Mesodermal cell (in vitro differentiated cells): ENCODE measurements at regions not wholly inside any gene's neighbourhood (a gene's known extent, or its start where the extent isn't known, plus 50 kb on each side); places are given as distances from the start of the nearest gene placed in this dataset.
"Not testable (repeated sequence)": the region's sequence is repeated elsewhere in the genome, so short reads cannot be mapped to it uniquely, and the experiment has no call there.

Experiments used
- H3K27ac ChIP-seq: 2 replicates; pipeline ENCODE4 v1.7.0; 2013; ENCODE audit warnings: mild to moderate bottlenecking, low read depth, low read length, moderate library complexity; ENCODE audit not compliant: severe bottlenecking
- H3K36me3 ChIP-seq: 2 replicates; pipeline ENCODE4 v1.7.1; 2013; ENCODE audit warnings: mild to moderate bottlenecking, low read length, moderate library complexity; ENCODE audit not compliant: control insufficient read depth, insufficient read depth
- H3K4me1 ChIP-seq: one replicate; pipeline ENCODE4 v1.7.1; 2013; ENCODE audit warnings: mild to moderate bottlenecking, low read length; ENCODE audit not compliant: insufficient read depth, control insufficient read depth, poor library complexity, severe bottlenecking
- H3K4me3 ChIP-seq: 2 replicates; pipeline ENCODE4 v1.7.0; 2013; ENCODE audit warnings: low read length, control low read depth, mild to moderate bottlenecking; ENCODE audit not compliant: insufficient read depth, poor library complexity, severe bottlenecking; ENCODE audit errors: extremely low read depth
- H3K9me3 ChIP-seq: 2 replicates; pipeline ENCODE4 v1.7.1; 2013; ENCODE audit warnings: mild to moderate bottlenecking, low read length, moderate library complexity; ENCODE audit not compliant: control insufficient read depth
- WGBS, 2 experiments: methylation state at CpG; one replicate each; pipeline ENCODE4 v1.1.5; 2013; ENCODE audit warnings: missing lambda C conversion rate in 2 of 2; ENCODE audit not compliant: insufficient coverage in 2 of 2; 5-methylcytosine and 5-hydroxymethylcytosine counted together

- H3K4me1 ChIP-seq, H3K27ac ChIP-seq, H3K36me3 ChIP-seq, H3K9me3 ChIP-seq, H3K4me3 ChIP-seq: not testable (repeated sequence)
- WGBS, 2 experiments, result 95 to 100% methylated on average over 7 to 10 of the region's 28 CpGs
Observed at GRCh38 chr10:15921423-15921945, 61.2 kb upstream of the MINDY3 start.

GRCh38 chr10:15931376-15931775 is 71.1 kb upstream of the MINDY3 start:
- H3K9me3 ChIP-seq, result no peaks in the 10 kb centered on the region
- no peak overlapping the region for H3K27ac ChIP-seq
- H3K36me3 ChIP-seq, result no peaks in the 10 kb centered on the region
- 87 to 100% methylated on average over 2 to 5 of the region's 5 CpGs for WGBS, 2 experiments
- H3K4me3 ChIP-seq, result no peak overlapping the region
- no peaks in the 10 kb centered on the region for H3K4me1 ChIP-seq

DNA sequence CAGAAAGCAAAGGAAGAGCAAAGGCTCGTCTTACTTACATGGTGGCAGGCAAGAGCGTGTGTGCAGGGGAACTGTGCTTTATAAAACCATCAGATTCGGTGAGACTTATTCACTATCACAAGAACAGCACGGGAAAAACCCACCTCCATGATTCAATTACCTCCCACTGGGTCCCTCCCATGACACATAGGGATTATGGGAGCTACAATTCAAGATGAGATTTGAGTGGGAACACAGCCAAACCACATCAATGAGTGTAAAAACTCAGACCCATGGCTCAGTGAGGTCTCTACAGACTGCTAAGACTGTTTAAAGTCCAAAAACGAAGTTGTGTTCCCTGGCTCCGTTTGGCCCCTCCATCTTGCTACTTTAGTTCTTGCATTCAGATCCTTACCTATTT is 79.2 kb upstream of the MINDY3 start:
- not testable (repeated sequence) for H3K4me1 ChIP-seq, H3K4me3 ChIP-seq, H3K36me3 ChIP-seq, H3K27ac ChIP-seq, H3K9me3 ChIP-seq
- 80 to 93% methylated on average over 4 to 6 of the region's 6 CpGs for WGBS, 2 experiments

DNA sequence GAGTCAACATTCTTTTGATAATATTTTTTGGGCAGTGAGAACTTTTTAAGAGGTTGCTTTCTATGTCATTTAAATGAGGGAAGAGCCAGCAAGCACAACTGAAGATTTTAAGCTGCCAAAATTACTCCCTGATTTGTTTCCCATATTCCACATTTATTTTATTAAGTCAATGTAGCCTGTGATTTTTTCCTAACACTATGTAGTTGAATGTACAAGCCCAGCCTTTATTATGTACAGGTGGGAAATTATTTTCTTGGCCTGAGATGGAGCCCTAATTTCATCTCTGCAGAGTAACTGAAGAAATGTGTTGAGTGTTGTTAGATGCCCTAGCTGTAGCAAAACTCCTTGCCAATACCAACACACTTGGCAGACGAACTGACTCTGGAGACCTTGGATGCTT is 83.1 kb upstream of the MINDY3 start:
- no peaks in the 10 kb centered on the region for H3K9me3 ChIP-seq
- no peak overlapping the region for H3K4me3 ChIP-seq
- H3K36me3 ChIP-seq, result no peaks in the 10 kb centered on the region
- 80 to 100% methylated on average over 1 of the region's 1 CpG for WGBS, 2 experiments
- no peaks in the 10 kb centered on the region for H3K4me1 ChIP-seq
- no peak overlapping the region for H3K27ac ChIP-seq

DNA sequence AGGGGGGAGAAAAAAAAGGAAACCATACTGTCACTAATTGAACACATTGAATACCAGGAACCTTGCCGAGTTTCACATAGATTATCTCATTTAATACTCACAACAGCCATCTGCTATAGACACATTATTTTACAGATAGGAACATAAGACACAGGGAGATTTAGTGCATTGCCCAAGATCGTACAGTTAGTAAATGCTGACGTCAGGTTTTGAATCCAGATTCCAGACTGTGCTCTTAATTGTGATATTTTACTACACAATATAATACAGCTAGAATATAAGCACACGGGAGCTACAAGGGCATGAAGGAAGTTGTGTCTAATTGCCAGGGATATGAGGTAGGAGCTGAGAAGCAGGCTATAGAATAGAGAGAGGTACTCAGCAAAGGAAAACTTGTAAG is 93.9 kb upstream of the MINDY3 start:
- no peaks in the 10 kb centered on the region for H3K4me1 ChIP-seq
- no CpG with 5 or more reads among the region's 4 CpGs for WGBS, 2 experiments

GRCh38 chr10:15960277-15960676 is 100.0 kb upstream of the MINDY3 start:
- Histone ChIP-seq H3K4me3 (no peak overlapping the region), H3K27ac (no peak overlapping the region), H3K9me3 (no peaks in the 10 kb centered on the region), H3K4me1 (no peaks in the 10 kb centered on the region), H3K36me3 (no peaks in the 10 kb centered on the region)
- WGBS, 2 experiments, result 91 to 92% methylated on average over 2 to 4 of the region's 5 CpGs

More for the DNA sequence above, 93.9 kb upstream of the MINDY3 start:
- Histone ChIP-seq H3K27ac (no peak overlapping the region), H3K4me3 (no peak overlapping the region), H3K9me3 (no peaks in the 10 kb centered on the region), H3K36me3 (no peaks in the 10 kb centered on the region)

DNA sequence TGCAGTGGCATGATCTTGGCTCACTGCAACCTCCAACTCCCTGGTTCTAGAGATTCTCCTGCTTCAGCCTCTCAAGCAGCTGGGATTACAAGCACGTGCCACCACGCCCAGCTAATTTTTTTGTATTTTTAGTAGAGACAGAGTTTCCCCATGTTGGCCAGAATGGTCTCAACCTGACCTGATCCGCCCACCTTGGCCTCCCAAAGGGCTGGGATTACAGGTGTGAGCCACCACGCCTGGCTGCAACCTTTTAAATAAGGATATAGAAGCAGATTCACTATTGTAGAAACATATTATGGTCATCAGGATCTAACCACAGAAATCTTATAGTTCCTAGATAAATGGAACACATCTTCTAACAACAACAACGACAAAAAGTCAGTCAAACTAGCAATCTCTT is 112.4 kb upstream of the MINDY3 start:
- not testable (repeated sequence) for H3K9me3 ChIP-seq, H3K36me3 ChIP-seq, H3K4me1 ChIP-seq, H3K27ac ChIP-seq, H3K4me3 ChIP-seq
- 87 to 96% methylated on average over 3 of the region's 5 CpGs for WGBS, 2 experiments

DNA sequence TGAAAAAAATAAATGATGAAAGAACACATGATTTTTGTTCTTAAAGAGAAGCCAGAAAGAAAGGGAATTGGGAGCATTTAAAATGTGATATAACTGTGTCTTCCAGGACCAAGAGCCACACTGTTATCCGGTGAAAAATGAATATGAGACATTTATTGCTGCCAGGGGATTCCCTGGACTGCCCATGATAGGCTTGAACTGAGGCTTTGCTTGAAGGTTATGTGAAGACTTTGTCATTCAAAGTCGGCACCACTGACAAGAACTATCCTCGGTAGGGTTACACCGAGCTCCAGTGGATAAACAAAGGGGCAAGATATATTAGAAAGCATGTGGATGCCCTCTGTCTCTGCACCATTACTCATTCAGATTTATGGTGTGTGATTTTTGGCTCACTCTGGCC is 125.4 kb upstream of the MINDY3 start:
- Histone ChIP-seq H3K4me1 (no peaks in the 10 kb centered on the region), H3K27ac (no peak overlapping the region), H3K36me3 (no peaks in the 10 kb centered on the region), H3K4me3 (no peak overlapping the region), H3K9me3 (no peaks in the 10 kb centered on the region)
- 75 to 86% methylated on average over 1 to 3 of the region's 4 CpGs for WGBS, 2 experiments

- Histone ChIP-seq H3K9me3 (no peaks in the 10 kb centered on the region), H3K4me1 (no peaks in the 10 kb centered on the region), H3K27ac (no peak overlapping the region), H3K4me3 (no peak overlapping the region), H3K36me3 (no peaks in the 10 kb centered on the region)
- WGBS, 2 experiments, result 78 to 89% methylated on average over 5 to 8 of the region's 11 CpGs
Observed at GRCh38 chr10:15990535-15991129, 130.3 kb upstream of the MINDY3 start.

DNA sequence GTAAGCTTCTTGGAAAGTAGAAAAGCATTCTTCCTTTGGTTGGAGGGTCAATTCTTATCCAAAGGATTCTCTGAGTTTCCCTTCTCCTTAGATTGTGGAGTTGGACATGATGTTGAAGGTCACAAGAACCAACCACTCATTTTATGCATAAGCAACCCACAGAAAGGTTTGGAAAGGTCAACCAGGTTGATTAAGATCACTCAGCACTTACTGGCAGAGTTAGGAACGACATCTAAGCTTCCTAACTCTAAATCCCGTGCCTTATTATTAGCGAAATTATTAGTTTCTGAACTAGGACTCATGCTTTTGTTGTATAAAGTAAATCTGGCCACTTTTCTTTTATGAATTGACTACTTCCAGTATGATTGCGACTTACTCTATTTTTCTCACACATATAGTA is 137.0 kb upstream of the MINDY3 start:
- Histone ChIP-seq H3K9me3 (peaks cover 5% of the 10 kb centered on the region), H3K36me3 (no peaks in the 10 kb centered on the region), H3K4me1 (no peaks in the 10 kb centered on the region), H3K27ac (no peak overlapping the region), H3K4me3 (no peak overlapping the region)
- WGBS, 2 experiments, result no CpG with 5 or more reads among the region's 4 CpGs

GRCh38 chr10:16001581-16001980 is 141.3 kb upstream of the MINDY3 start:
- no CpG with 5 or more reads among the region's 1 CpG for WGBS, 2 experiments
- no peaks in the 10 kb centered on the region for H3K4me1 ChIP-seq
- no peak overlapping the region for H3K4me3 ChIP-seq
- H3K27ac ChIP-seq, result no peak overlapping the region
- H3K9me3 ChIP-seq, result no peaks in the 10 kb centered on the region
- no peaks in the 10 kb centered on the region for H3K36me3 ChIP-seq
